ENCODE measurements at regions not wholly inside any gene's neighbourhood (a gene's known extent, or its start where the extent isn't known, plus 50 kb on each side); places are given as distances from the start of the nearest gene placed in this dataset.

DNA sequence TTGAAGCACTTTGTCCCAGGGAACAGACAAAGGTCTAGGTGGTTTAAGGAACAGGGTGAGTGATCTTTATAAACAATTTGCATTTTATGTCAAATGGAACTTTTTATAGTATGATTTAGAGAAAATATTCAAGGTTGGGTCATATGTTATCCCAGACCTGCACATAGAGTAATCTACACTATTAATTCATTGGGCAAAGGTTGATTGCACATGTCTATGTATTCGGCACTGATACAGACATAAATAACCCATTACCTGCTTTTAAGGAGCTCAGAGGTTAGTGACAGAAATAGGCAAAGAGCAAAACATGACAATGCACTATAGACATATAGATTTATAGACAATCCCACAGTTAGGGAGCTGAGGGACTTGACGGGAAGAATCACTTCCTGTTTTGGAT lies 141.5 kb upstream of the UBASH3B start:
- H3K79me2 ChIP-seq (ENCODE audit: insufficient read depth, low read length) = no peaks in the 10 kb centered on the region
- H3K4me3 ChIP-seq (ENCODE audit: low read depth in 1 of 2, low read length in 2 of 2) = no peak overlapping the region
- no peak overlapping the region for H2AFZ ChIP-seq (ENCODE audit: low read depth, low read length)
- TF ChIP-seq EZH2 (IDR thresholded peaks at IDR 0.05; ENCODE audit: borderline replicate concordance, low read depth, low read length, severe bottlenecking) = no peak
- TF ChIP-seq, protein P1, sequence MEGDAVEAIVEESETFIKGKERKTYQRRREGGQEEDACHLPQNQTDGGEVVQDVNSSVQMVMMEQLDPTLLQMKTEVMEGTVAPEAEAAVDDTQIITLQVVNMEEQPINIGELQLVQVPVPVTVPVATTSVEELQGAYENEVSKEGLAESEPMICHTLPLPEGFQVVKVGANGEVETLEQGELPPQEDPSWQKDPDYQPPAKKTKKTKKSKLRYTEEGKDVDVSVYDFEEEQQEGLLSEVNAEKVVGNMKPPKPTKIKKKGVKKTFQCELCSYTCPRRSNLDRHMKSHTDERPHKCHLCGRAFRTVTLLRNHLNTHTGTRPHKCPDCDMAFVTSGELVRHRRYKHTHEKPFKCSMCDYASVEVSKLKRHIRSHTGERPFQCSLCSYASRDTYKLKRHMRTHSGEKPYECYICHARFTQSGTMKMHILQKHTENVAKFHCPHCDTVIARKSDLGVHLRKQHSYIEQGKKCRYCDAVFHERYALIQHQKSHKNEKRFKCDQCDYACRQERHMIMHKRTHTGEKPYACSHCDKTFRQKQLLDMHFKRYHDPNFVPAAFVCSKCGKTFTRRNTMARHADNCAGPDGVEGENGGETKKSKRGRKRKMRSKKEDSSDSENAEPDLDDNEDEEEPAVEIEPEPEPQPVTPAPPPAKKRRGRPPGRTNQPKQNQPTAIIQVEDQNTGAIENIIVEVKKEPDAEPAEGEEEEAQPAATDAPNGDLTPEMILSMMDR (IDR thresholded peaks at IDR 0.05; ENCODE audit: borderline replicate concordance, extremely low read depth, low read length, poor library complexity, severe bottlenecking) = no peak
- DNase-seq = no peak
- H3K9ac ChIP-seq (ENCODE audit: low read depth, low read length) = no peak overlapping the region
- H3K4me2 ChIP-seq (ENCODE audit: insufficient read depth, low read length) = no peak overlapping the region
- ATAC-seq (ENCODE audit: insufficient read depth, low read depth) = no peak
- H3K36me3 ChIP-seq (ENCODE audit: insufficient read depth, low read length) = no peaks in the 10 kb centered on the region
- H3K27ac ChIP-seq (ENCODE audit: low read length) = no peak overlapping the region
- H3K9me3 ChIP-seq (ENCODE audit: insufficient read depth, low read length, severe bottlenecking) = no peaks in the 10 kb centered on the region
- no peaks in the 10 kb centered on the region for H4K20me1 ChIP-seq (ENCODE audit: insufficient read depth, low read length)
- H3K27me3 ChIP-seq (ENCODE audit: insufficient read depth, low read length, poor library complexity) = peaks cover 18% of the 10 kb centered on the region
- no peaks in the 10 kb centered on the region for H3K4me1 ChIP-seq (ENCODE audit: insufficient read depth, low read length)

DNA sequence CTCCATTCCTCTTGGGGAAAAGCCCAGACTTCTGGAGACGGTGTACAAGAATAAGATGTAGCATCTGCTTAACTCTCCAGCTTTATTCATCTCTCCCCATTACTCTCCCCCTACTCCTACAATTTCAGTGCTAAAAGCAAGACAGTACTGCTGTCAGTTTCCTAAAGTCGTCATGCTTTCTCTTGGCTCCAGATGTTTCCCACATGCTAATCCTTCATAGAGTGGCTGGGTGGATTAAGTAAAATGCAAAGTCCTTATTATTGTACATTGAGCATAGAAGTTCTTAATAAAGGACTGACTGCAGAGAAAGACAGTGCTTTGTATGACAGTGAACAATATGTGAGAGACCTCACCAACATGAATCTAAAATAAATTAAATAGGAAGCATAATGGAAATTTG lies 142.2 kb upstream of the UBASH3B start:
- no peak for TF ChIP-seq EZH2 (IDR thresholded peaks at IDR 0.05; ENCODE audit: borderline replicate concordance, low read depth, low read length, severe bottlenecking)
- TF ChIP-seq, protein P1 (IDR thresholded peaks at IDR 0.05; ENCODE audit: borderline replicate concordance, extremely low read depth, low read length, poor library complexity, severe bottlenecking) = no peak
- ATAC-seq (ENCODE audit: insufficient read depth, low read depth) (no peak), DNase-seq (no peak)
- H2AFZ ChIP-seq (ENCODE audit: low read depth, low read length) = no peak overlapping the region
- H4K20me1 ChIP-seq (ENCODE audit: insufficient read depth, low read length) = no peaks in the 10 kb centered on the region
- H3K4me2 ChIP-seq (ENCODE audit: insufficient read depth, low read length) = no peak overlapping the region
- no peaks in the 10 kb centered on the region for H3K9me3 ChIP-seq (ENCODE audit: insufficient read depth, low read length, severe bottlenecking)
- H3K27me3 ChIP-seq (ENCODE audit: insufficient read depth, low read length, poor library complexity) = peaks cover 18% of the 10 kb centered on the region
- no peaks in the 10 kb centered on the region for H3K79me2 ChIP-seq (ENCODE audit: insufficient read depth, low read length)
- no peak overlapping the region for H3K9ac ChIP-seq (ENCODE audit: low read depth, low read length)
- no peaks in the 10 kb centered on the region for H3K4me1 ChIP-seq (ENCODE audit: insufficient read depth, low read length)
- H3K27ac ChIP-seq (ENCODE audit: low read length) = no peak overlapping the region
- no peak overlapping the region for H3K4me3 ChIP-seq (ENCODE audit: low read depth in 1 of 2, low read length in 2 of 2)
- no peaks in the 10 kb centered on the region for H3K36me3 ChIP-seq (ENCODE audit: insufficient read depth, low read length)

DNA sequence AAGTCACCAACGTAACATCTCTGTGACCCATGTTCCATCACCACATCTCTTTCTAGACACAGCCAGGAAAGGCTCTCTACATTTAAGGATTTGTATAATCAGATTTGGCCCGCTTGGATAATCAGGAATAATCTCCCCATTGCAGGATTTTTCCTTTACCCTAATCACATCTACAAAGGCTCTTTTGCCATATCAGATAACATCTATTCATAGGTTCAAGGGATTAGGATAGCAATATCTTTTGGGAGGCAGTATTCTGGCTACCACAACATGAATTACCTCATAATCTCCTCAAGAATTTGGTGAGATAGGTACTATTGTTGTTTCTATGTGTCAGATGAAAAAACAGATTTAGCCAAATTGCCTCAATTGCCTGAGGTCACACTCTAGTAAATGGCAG lies 142.8 kb upstream of the UBASH3B start:
- Histone ChIP-seq H3K4me1 (ENCODE audit: insufficient read depth, low read length) (no peaks in the 10 kb centered on the region), H2AFZ (ENCODE audit: low read depth, low read length) (no peak overlapping the region), H3K27me3 (ENCODE audit: insufficient read depth, low read length, poor library complexity) (peaks cover 18% of the 10 kb centered on the region), H3K9ac (ENCODE audit: low read depth, low read length) (no peak overlapping the region), H3K79me2 (ENCODE audit: insufficient read depth, low read length) (no peaks in the 10 kb centered on the region), H3K27ac (ENCODE audit: low read length) (no peak overlapping the region), H3K4me3 (ENCODE audit: low read depth in 1 of 2, low read length in 2 of 2) (no peak overlapping the region), H4K20me1 (ENCODE audit: insufficient read depth, low read length) (no peaks in the 10 kb centered on the region), H3K36me3 (ENCODE audit: insufficient read depth, low read length) (no peaks in the 10 kb centered on the region), H3K4me2 (ENCODE audit: insufficient read depth, low read length) (no peak overlapping the region), H3K9me3 (ENCODE audit: insufficient read depth, low read length, severe bottlenecking) (no peaks in the 10 kb centered on the region)
- no peak for ATAC-seq (ENCODE audit: insufficient read depth, low read depth)
- DNase-seq = no peak
- TF ChIP-seq, protein P1 (IDR thresholded peaks at IDR 0.05; ENCODE audit: borderline replicate concordance, extremely low read depth, low read length, poor library complexity, severe bottlenecking) = no peak

DNA sequence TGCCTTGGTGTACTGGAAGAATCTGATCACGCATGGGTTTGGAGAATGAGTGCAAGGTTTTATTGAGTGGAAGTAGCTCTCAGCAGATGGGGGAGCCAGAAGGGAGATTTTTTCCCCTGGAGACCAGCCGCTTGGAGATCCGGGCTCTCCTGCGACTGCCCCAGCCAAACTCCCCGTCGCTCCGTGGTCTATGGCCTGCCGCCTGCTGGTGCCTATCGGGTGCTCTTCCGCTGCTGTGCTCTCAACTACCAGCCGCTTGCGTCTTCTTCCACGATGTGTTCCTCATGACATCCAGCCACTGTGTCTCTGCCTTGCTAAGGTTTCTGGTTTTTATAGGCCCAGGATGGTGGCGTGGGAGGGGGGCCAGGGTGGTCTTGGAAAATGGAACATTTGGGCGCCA lies 145.6 kb upstream of the UBASH3B start:
- Histone ChIP-seq H3K9me3 (ENCODE audit: insufficient read depth, low read length, severe bottlenecking) (no peaks in the 10 kb centered on the region), H2AFZ (ENCODE audit: low read depth, low read length) (no peak overlapping the region), H3K4me2 (ENCODE audit: insufficient read depth, low read length) (no peak overlapping the region), H3K4me3 (ENCODE audit: low read depth in 1 of 2, low read length in 2 of 2) (no peak overlapping the region), H3K27me3 (ENCODE audit: insufficient read depth, low read length, poor library complexity) (peaks cover 17% of the 10 kb centered on the region), H3K27ac (ENCODE audit: low read length) (no peak overlapping the region), H3K4me1 (ENCODE audit: insufficient read depth, low read length) (no peaks in the 10 kb centered on the region), H4K20me1 (ENCODE audit: insufficient read depth, low read length) (no peaks in the 10 kb centered on the region), H3K79me2 (ENCODE audit: insufficient read depth, low read length) (no peaks in the 10 kb centered on the region), H3K36me3 (ENCODE audit: insufficient read depth, low read length) (no peaks in the 10 kb centered on the region), H3K9ac (ENCODE audit: low read depth, low read length) (no peak overlapping the region)
- DNase-seq (no peak), ATAC-seq (ENCODE audit: insufficient read depth, low read depth) (no peak)
- TF ChIP-seq, protein P1 (IDR thresholded peaks at IDR 0.05; ENCODE audit: borderline replicate concordance, extremely low read depth, low read length, poor library complexity, severe bottlenecking) = no peak
- no peak for TF ChIP-seq EZH2 (IDR thresholded peaks at IDR 0.05; ENCODE audit: borderline replicate concordance, low read depth, low read length, severe bottlenecking)
